ENCODE measurements at regions not wholly inside any gene's neighbourhood (a gene's known extent, or its start where the extent isn't known, plus 50 kb on each side); places are given as distances from the start of the nearest gene placed in this dataset.

GRCh38 chr6:156273065-156273711 is 504.0 kb upstream of the ARID1B start:
- no peaks in the 10 kb centered on the region for H3K27me3 ChIP-seq (replicated peaks; ENCODE audit: insufficient read depth)
- H3K4me3 ChIP-seq: no peak overlapping the region
- no peak overlapping the region for H3K27ac ChIP-seq
- H3K4me1 ChIP-seq (ENCODE audit: control insufficient read depth in 1 of 2, low read depth in 2 of 2): no peaks in the 10 kb centered on the region
- DNase-seq (ENCODE audit: low spot score) (no peak), ATAC-seq (ENCODE audit: insufficient number of reproducible peaks, low FRiP score, low read depth) (no peak)
- no peaks in the 10 kb centered on the region for H3K36me3 ChIP-seq
- H3K9me3 ChIP-seq: no peaks in the 10 kb centered on the region
- TF ChIP-seq, protein P1, sequence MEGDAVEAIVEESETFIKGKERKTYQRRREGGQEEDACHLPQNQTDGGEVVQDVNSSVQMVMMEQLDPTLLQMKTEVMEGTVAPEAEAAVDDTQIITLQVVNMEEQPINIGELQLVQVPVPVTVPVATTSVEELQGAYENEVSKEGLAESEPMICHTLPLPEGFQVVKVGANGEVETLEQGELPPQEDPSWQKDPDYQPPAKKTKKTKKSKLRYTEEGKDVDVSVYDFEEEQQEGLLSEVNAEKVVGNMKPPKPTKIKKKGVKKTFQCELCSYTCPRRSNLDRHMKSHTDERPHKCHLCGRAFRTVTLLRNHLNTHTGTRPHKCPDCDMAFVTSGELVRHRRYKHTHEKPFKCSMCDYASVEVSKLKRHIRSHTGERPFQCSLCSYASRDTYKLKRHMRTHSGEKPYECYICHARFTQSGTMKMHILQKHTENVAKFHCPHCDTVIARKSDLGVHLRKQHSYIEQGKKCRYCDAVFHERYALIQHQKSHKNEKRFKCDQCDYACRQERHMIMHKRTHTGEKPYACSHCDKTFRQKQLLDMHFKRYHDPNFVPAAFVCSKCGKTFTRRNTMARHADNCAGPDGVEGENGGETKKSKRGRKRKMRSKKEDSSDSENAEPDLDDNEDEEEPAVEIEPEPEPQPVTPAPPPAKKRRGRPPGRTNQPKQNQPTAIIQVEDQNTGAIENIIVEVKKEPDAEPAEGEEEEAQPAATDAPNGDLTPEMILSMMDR (IDR thresholded peaks at IDR 0.05): no peak

GRCh38 chr6:156269751-156270369 is 507.3 kb upstream of the ARID1B start:
- H3K36me3 ChIP-seq: no peaks in the 10 kb centered on the region
- H3K4me1 ChIP-seq (ENCODE audit: control insufficient read depth in 1 of 2, low read depth in 2 of 2): no peaks in the 10 kb centered on the region
- TF ChIP-seq, protein P1 (IDR thresholded peaks at IDR 0.05): no peak
- no peaks in the 10 kb centered on the region for H3K27me3 ChIP-seq (replicated peaks; ENCODE audit: insufficient read depth)
- no peak for ATAC-seq (ENCODE audit: insufficient number of reproducible peaks, low FRiP score, low read depth)
- H3K4me3 ChIP-seq: no peak overlapping the region
- no peak overlapping the region for H3K27ac ChIP-seq
- H3K9me3 ChIP-seq: no peaks in the 10 kb centered on the region
- no peak for DNase-seq (ENCODE audit: low spot score)

DNA sequence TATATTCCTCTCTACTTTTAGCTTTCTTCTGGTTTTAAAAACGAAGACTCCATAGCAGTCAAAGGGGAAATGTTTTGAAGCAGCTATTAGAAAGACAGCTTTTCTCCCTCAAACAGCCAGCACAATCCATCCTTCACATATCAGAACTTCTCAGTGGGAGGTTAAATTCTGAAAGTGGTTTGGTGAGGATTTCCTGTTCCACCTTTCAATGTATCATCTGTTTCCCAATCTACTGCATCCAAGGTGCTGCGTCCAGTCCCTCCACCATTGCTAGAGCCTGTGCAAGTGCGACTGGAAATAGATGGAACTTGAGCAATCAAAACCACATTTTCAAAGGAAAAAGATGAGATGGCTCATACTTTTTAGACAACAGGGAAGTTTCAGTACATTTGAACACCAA is 508.3 kb upstream of the ARID1B start:
- Histone ChIP-seq H3K4me3 (no peak overlapping the region), H3K27me3 (replicated peaks; ENCODE audit: insufficient read depth) (no peaks in the 10 kb centered on the region), H3K36me3 (no peaks in the 10 kb centered on the region), H3K4me1 (ENCODE audit: control insufficient read depth in 1 of 2, low read depth in 2 of 2) (no peaks in the 10 kb centered on the region), H3K27ac (no peak overlapping the region), H3K9me3 (no peaks in the 10 kb centered on the region)
- no peak for ATAC-seq (ENCODE audit: insufficient number of reproducible peaks, low FRiP score, low read depth)
- DNase-seq (ENCODE audit: low spot score): no peak
- TF ChIP-seq, protein P1 (IDR thresholded peaks at IDR 0.05): no peak

- Histone ChIP-seq H3K4me1 (ENCODE audit: control insufficient read depth in 1 of 2, low read depth in 2 of 2) (no peaks in the 10 kb centered on the region), H3K27ac (no peak overlapping the region), H3K4me3 (no peak overlapping the region), H3K36me3 (no peaks in the 10 kb centered on the region), H3K27me3 (replicated peaks; ENCODE audit: insufficient read depth) (no peaks in the 10 kb centered on the region), H3K9me3 (no peaks in the 10 kb centered on the region)
- no peak for DNase-seq (ENCODE audit: low spot score)
- TF ChIP-seq, protein P1 (IDR thresholded peaks at IDR 0.05): no peak
- ATAC-seq (ENCODE audit: insufficient number of reproducible peaks, low FRiP score, low read depth): no peak
These were observed 515.2 kb upstream of the ARID1B start for GRCh38 chr6:156262014-156262413.

GRCh38 chr6:156260815-156261214 is 516.4 kb upstream of the ARID1B start:
- H3K27ac ChIP-seq: no peak overlapping the region
- TF ChIP-seq, protein P1 (IDR thresholded peaks at IDR 0.05): no peak
- H3K9me3 ChIP-seq: no peaks in the 10 kb centered on the region
- no peaks in the 10 kb centered on the region for H3K27me3 ChIP-seq (replicated peaks; ENCODE audit: insufficient read depth)
- no peak for DNase-seq (ENCODE audit: low spot score)
- no peaks in the 10 kb centered on the region for H3K4me1 ChIP-seq (ENCODE audit: control insufficient read depth in 1 of 2, low read depth in 2 of 2)
- no peak overlapping the region for H3K4me3 ChIP-seq
- ATAC-seq (ENCODE audit: insufficient number of reproducible peaks, low FRiP score, low read depth): no peak
- no peaks in the 10 kb centered on the region for H3K36me3 ChIP-seq

All from thoracic aorta (tissue), 2 donors.